H9 (cell line): ENCODE measurements at regions not wholly inside any gene's neighbourhood (a gene's known extent, or its start where the extent isn't known, plus 50 kb on each side); places are given as distances from the start of the nearest gene placed in this dataset.
A peak's percentile ranks its signal among the peaks of the same experiment; 100 is the strongest.

Source experiments
- DNase-seq: peaks from one replicate; pipeline ENCODE4 v3.0.0-alpha.2; 2017
- H2AFZ ChIP-seq: one replicate; pipeline ENCODE4 v1.6.1; 2013; ENCODE audit warnings: mild to moderate bottlenecking, low read length, control low read depth, moderate library complexity
- H2AK5ac ChIP-seq: 2 replicates; pipeline ENCODE4 v1.6.1; 2013; ENCODE audit warnings: low read length, control low read depth, mixed read lengths; ENCODE audit not compliant: insufficient read length
- H2BK120ac ChIP-seq: one replicate; pipeline ENCODE4 v1.6.1; 2013; ENCODE audit warnings: low read depth, mild to moderate bottlenecking, low read length, control low read depth, inconsistent platforms; ENCODE audit not compliant: poor library complexity, severe bottlenecking
- H2BK12ac ChIP-seq: 2 replicates; pipeline ENCODE4 v1.6.1; 2013; ENCODE audit warnings: low read length, control low read depth, mixed read lengths, low read depth; ENCODE audit not compliant: insufficient read length
- H2BK15ac ChIP-seq: 2 replicates; pipeline ENCODE4 v1.6.1; 2013; ENCODE audit warnings: low read depth, low read length, control low read depth
- H2BK20ac ChIP-seq: one replicate; pipeline ENCODE4 v1.6.1; 2013; ENCODE audit warnings: low read depth, mild to moderate bottlenecking, low read length, control low read depth, inconsistent platforms; ENCODE audit not compliant: poor library complexity, severe bottlenecking
- H2BK5ac ChIP-seq: 2 replicates; pipeline ENCODE4 v1.6.1; 2013; ENCODE audit warnings: low read length, control low read depth, mixed read lengths; ENCODE audit not compliant: insufficient read length
- H3K14ac ChIP-seq: 2 replicates; pipeline ENCODE4 v1.6.1; 2013; ENCODE audit warnings: low read length, control low read depth; ENCODE audit not compliant: insufficient read depth
- H3K18ac ChIP-seq: 2 replicates; pipeline ENCODE4 v1.6.1; 2013; ENCODE audit warnings: low read depth, mild to moderate bottlenecking, mixed read lengths, low read length, control low read depth; ENCODE audit not compliant: insufficient read length
- H3K23ac ChIP-seq: 2 replicates; pipeline ENCODE4 v1.6.1; 2013; ENCODE audit warnings: low read length, control low read depth, mixed read lengths, low read depth; ENCODE audit not compliant: insufficient read length
- H3K23me2 ChIP-seq: 2 replicates; pipeline ENCODE4 v1.6.1; 2013; ENCODE audit warnings: low read depth, mild to moderate bottlenecking, mixed read lengths, low read length, control low read depth; ENCODE audit not compliant: insufficient read length, poor library complexity, severe bottlenecking
- H3K27ac ChIP-seq: 2 replicates; pipeline ENCODE4 v1.5.1; 2013; ENCODE audit warnings: low read length, control low read depth, mixed read lengths, low read depth; ENCODE audit not compliant: insufficient read length
- H3K27me3 ChIP-seq: 2 replicates; pipeline ENCODE4 v1.6.1; 2013; ENCODE audit warnings: low read length, control low read depth, inconsistent platforms; ENCODE audit not compliant: insufficient read depth
- H3K4ac ChIP-seq: 2 replicates; pipeline ENCODE4 v1.6.1; 2013; ENCODE audit warnings: low read depth, mild to moderate bottlenecking, control low read depth, inconsistent platforms, low read length, moderate library complexity
- H3K4me1 ChIP-seq: 2 replicates; pipeline ENCODE4 v1.6.1; 2013; ENCODE audit warnings: low read length, control low read depth, inconsistent platforms; ENCODE audit not compliant: insufficient read depth
- H3K4me2 ChIP-seq: 2 replicates; pipeline ENCODE4 v1.6.1; 2013; ENCODE audit warnings: low read length, control low read depth, mixed read lengths; ENCODE audit not compliant: insufficient read length, insufficient read depth
- H3K56ac ChIP-seq: 2 replicates; pipeline ENCODE4 v1.6.1; 2013; ENCODE audit warnings: low read depth, mild to moderate bottlenecking, mixed read lengths, low read length, control low read depth; ENCODE audit not compliant: insufficient read length
- H3K79me1 ChIP-seq: 2 replicates; pipeline ENCODE4 v1.6.1; 2013; ENCODE audit warnings: low read depth, mild to moderate bottlenecking, moderate library complexity, low read length, control low read depth, inconsistent platforms; ENCODE audit not compliant: insufficient read depth, poor library complexity, severe bottlenecking
- H3K79me2 ChIP-seq: 2 replicates; pipeline ENCODE4 v1.6.1; 2013; ENCODE audit warnings: low read length, control low read depth, inconsistent platforms; ENCODE audit not compliant: insufficient read depth
- H3K9ac ChIP-seq: 2 replicates; pipeline ENCODE4 v1.6.1; 2013; ENCODE audit warnings: low read length, control low read depth, mixed read lengths; ENCODE audit not compliant: insufficient read length; ENCODE audit errors: extremely low read depth
- H3K9me3 ChIP-seq: one replicate; pipeline ENCODE4 v1.6.1; 2013; ENCODE audit warnings: low read depth, low read length, inconsistent platforms; ENCODE audit not compliant: control insufficient read depth
- H3T11ph ChIP-seq: one replicate; pipeline ENCODE4 v1.6.1; 2013; ENCODE audit warnings: mild to moderate bottlenecking, low read length, control low read depth, inconsistent platforms
- H4K20me1 ChIP-seq: one replicate; pipeline ENCODE4 v1.6.1; 2013; ENCODE audit not compliant: control insufficient read depth, insufficient read length, insufficient read depth
- H4K5ac ChIP-seq: 2 replicates; pipeline ENCODE4 v1.6.1; 2013; ENCODE audit warnings: low read depth, mild to moderate bottlenecking, mixed read lengths, low read length, control low read depth; ENCODE audit not compliant: insufficient read length
- H4K8ac ChIP-seq: replicated peaks from 2 replicates; pipeline ENCODE4 v1.6.1; 2013; ENCODE audit warnings: low read length, control low read depth, mixed read lengths, low read depth; ENCODE audit not compliant: insufficient read length
- H4K91ac ChIP-seq: 2 replicates; pipeline ENCODE4 v1.6.1; 2013; ENCODE audit warnings: low read depth, mild to moderate bottlenecking, moderate library complexity, mixed read lengths, low read length, control low read depth; ENCODE audit not compliant: insufficient read length
- H3K27ac Mint-ChIP-seq, 3 experiments: 2 replicates in 2 of 3; 3 replicates in 1 of 3; pipeline ENCODE4 v1.8.0; 2020 to 2021; ENCODE audit warnings: mixed read lengths in 3 of 3, mild to moderate bottlenecking in 1 of 3, moderate library complexity in 1 of 3
- H3K27me3 Mint-ChIP-seq: 2 replicates; pipeline ENCODE4 v1.8.0; 2021; ENCODE audit warnings: low read depth, mild to moderate bottlenecking, moderate library complexity, mixed read lengths
- H3K36me3 Mint-ChIP-seq, 3 experiments: 2 replicates in 2 of 3; 3 replicates in 1 of 3; pipeline ENCODE4 v1.8.0; 2020 to 2021; ENCODE audit warnings: low read depth in 3 of 3, mixed read lengths in 3 of 3; ENCODE audit not compliant: insufficient read depth in 1 of 3
- H3K4me1 Mint-ChIP-seq, 2 experiments: 2 replicates each; pipeline ENCODE4 v1.8.0; 2020; ENCODE audit warnings: mixed read lengths in 2 of 2
- H3K4me3 Mint-ChIP-seq, 2 experiments: 2 replicates in 1 of 2; 3 replicates in 1 of 2; pipeline ENCODE4 v1.8.0; 2020 to 2021; ENCODE audit warnings: mild to moderate bottlenecking in 2 of 2, mixed read lengths in 2 of 2, moderate library complexity in 1 of 2
- H3K9me3 Mint-ChIP-seq, 2 experiments: 2 replicates in 1 of 2; 3 replicates in 1 of 2; pipeline ENCODE4 v1.8.0; 2020; ENCODE audit warnings: mild to moderate bottlenecking in 2 of 2, mixed read lengths in 2 of 2, moderate library complexity in 1 of 2
- WGBS: extraction: QIAGEN DNeasy Blood & Tissue Kit; methylation state at CpG from one replicate; pipeline ENCODE4 v1.1.7; 2013; ENCODE audit warnings: missing lambda C conversion rate, low lambda C conversion rate, mixed read lengths; ENCODE audit not compliant: insufficient read length; ENCODE audit errors: extremely low coverage; 5-methylcytosine and 5-hydroxymethylcytosine counted together
- TF ChIP-seq, protein P1 (sequence below): fragments of 200-600 bp; sonication (generic); conservative IDR thresholded peaks from 3 replicates; pipeline ENCODE4 v1.8.0; 2021; ENCODE audit warnings: antibody characterized with exemption, mild to moderate bottlenecking

DNA sequence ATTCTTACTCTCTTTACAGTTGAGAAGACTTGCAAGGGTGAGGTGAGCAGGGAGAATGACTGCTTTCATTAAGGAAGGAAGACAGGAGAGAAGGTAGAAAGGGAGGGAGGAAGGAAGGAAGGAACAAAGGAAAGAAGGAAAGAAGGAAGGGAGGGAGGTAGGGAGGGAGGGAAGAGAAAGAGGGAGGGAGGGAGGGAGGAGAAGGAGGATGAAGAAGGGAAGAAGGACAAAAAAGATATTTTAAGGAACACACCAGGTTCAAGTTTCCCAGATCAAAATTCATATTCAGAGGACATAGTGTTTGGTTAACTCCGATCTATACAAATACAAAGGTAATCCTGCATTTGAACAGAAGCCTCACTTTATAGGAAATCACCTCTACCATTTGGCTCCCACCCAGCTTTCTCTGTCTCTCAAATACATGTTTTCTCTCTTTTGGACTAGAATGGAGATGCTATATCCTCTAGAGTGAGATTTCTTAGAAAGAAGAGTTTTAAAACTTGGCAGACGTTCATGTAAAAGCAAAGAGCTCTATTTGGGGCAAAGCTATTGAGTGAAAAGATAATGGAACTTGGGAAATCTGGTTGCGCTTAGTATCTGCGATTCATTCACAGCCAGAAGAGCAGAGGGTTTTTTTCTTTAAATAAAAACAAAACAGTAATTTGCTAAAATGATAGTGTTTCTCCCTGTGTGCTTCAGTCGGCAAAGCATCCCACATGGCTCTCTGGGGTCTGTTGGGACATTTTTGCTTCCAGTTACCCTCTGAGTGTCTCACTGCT, 261.9 kb upstream of the LYZL1 start:
- no peaks in the 10 kb centered on the region for H3K79me2 ChIP-seq
- H3K27ac ChIP-seq: no peak overlapping the region
- H3T11ph ChIP-seq: no peak overlapping the region
- no peak overlapping the region for H2BK120ac ChIP-seq
- H3K23me2 ChIP-seq: no peaks in the 10 kb centered on the region
- no peak overlapping the region for H3K4me2 ChIP-seq
- H3K27me3 Mint-ChIP-seq: peaks cover 11% of the 10 kb centered on the region
- no peak for DNase-seq
- no peak overlapping the region for H3K18ac ChIP-seq
- H2BK5ac ChIP-seq: no peak overlapping the region
- no peaks in the 10 kb centered on the region; the same call in 1 of the 2 replicates for H3K27me3 ChIP-seq
- H2BK12ac ChIP-seq: no peak overlapping the region
- no peaks in the 10 kb centered on the region for H3K9me3 ChIP-seq
- peak overlapping the region in 1 of 3 experiments; percentile 27; a peak in 1 of 7 replicates for H3K27ac Mint-ChIP-seq
- no peak overlapping the region for H3K56ac ChIP-seq
- H4K5ac ChIP-seq: no peak overlapping the region
- H3K79me1 ChIP-seq: no peaks in the 10 kb centered on the region
- H3K4me1 Mint-ChIP-seq: peaks cover 14 to 19% of the 10 kb centered on the region in 2 experiments
- H4K8ac ChIP-seq: no peak overlapping the region
- no peaks in the 10 kb centered on the region; the same call in 1 of the 2 replicates for H3K4me1 ChIP-seq
- H2BK15ac ChIP-seq: no peak overlapping the region
- H4K20me1 ChIP-seq: no peaks in the 10 kb centered on the region
- no peaks in the 10 kb centered on the region; a peak in 1 of 5 replicates for H3K9me3 Mint-ChIP-seq
- no peak overlapping the region for H3K23ac ChIP-seq
- H3K4ac ChIP-seq: no peak overlapping the region
- TF ChIP-seq, protein P1, sequence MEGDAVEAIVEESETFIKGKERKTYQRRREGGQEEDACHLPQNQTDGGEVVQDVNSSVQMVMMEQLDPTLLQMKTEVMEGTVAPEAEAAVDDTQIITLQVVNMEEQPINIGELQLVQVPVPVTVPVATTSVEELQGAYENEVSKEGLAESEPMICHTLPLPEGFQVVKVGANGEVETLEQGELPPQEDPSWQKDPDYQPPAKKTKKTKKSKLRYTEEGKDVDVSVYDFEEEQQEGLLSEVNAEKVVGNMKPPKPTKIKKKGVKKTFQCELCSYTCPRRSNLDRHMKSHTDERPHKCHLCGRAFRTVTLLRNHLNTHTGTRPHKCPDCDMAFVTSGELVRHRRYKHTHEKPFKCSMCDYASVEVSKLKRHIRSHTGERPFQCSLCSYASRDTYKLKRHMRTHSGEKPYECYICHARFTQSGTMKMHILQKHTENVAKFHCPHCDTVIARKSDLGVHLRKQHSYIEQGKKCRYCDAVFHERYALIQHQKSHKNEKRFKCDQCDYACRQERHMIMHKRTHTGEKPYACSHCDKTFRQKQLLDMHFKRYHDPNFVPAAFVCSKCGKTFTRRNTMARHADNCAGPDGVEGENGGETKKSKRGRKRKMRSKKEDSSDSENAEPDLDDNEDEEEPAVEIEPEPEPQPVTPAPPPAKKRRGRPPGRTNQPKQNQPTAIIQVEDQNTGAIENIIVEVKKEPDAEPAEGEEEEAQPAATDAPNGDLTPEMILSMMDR: no peak
- WGBS: no CpG with 5 or more reads among the region's 5 CpGs
- H2AK5ac ChIP-seq: no peak overlapping the region
- no peak overlapping the region for H3K9ac ChIP-seq
- H2BK20ac ChIP-seq: no peak overlapping the region
- H4K91ac ChIP-seq: no peak overlapping the region
- H3K36me3 Mint-ChIP-seq: peaks cover 0 to 3% (median 0%) of the 10 kb centered on the region in 3 experiments; a peak in 2 of 7 replicates
- H2AFZ ChIP-seq: no peak overlapping the region
- no peak overlapping the region for H3K14ac ChIP-seq
- H3K4me3 Mint-ChIP-seq: no peak overlapping the region
